GM12891 (cell line): ENCODE measurements at regions not wholly inside any gene's neighbourhood (a gene's known extent, or its start where the extent isn't known, plus 50 kb on each side); places are given as distances from the start of the nearest gene placed in this dataset.

Source experiments
- PAX5 ChIP-seq: IDR thresholded peaks from 2 replicates; pipeline ENCODE4 v1.6.1; 2011; ENCODE audit warnings: low read length, moderate library complexity, mild to moderate bottlenecking; ENCODE audit not compliant: insufficient read depth, severe bottlenecking
- POLR2A ChIP-seq: IDR thresholded peaks from 2 replicates; pipeline ENCODE4 v1.6.1; 2011; ENCODE audit warnings: low read depth, low read length, control low read depth
- POLR2AphosphoS5 ChIP-seq: IDR thresholded peaks from 2 replicates; pipeline ENCODE4 v1.6.1; 2011; ENCODE audit warnings: low read depth, low read length, control low read depth
- SPI1 ChIP-seq: IDR thresholded peaks from 2 replicates; pipeline ENCODE4 v1.6.1; 2011; ENCODE audit warnings: low read depth, low read length, control low read depth
- TAF1 ChIP-seq: IDR thresholded peaks from 2 replicates; pipeline ENCODE4 v1.6.1; 2011; ENCODE audit warnings: low read depth, low read length, control low read depth

GRCh38 chr9:74277532-74277931 is 219.6 kb upstream of the RORB start:
- no peak for TF ChIP-seq POLR2AphosphoS5
- no peak for TF ChIP-seq POLR2A
- TF ChIP-seq TAF1 = no peak
- TF ChIP-seq PAX5 = no peak
- TF ChIP-seq SPI1 = peak; percentile 30; the same call in 1 of the 2 replicates
